Gastrocnemius medialis (tissue), 4 donors: ENCODE measurements at regions not wholly inside any gene's neighbourhood (a gene's known extent, or its start where the extent isn't known, plus 50 kb on each side); places are given as distances from the start of the nearest gene placed in this dataset.

ENCODE experiments used
- CTCF ChIP-seq, 5 experiments: fragments of 450-650 bp in 3 of 5; fragments of 200-600 bp in 2 of 5; sonication (generic) in 2 of 5; IDR thresholded peaks in 4 of 5; conservative IDR thresholded peaks in 1 of 5; 1 replicate in 4 of 5; 2 replicates in 1 of 5; pipeline ENCODE4 v1.5.1; 2016 to 2019; ENCODE audit warnings: antibody characterized with exemption in 5 of 5, mild to moderate bottlenecking in 3 of 5, moderate library complexity in 3 of 5
- POLR2A ChIP-seq, 2 donors: fragments of 450-650 bp; IDR thresholded peaks; one replicate each; pipeline ENCODE4 v1.6.1; 2017; ENCODE audit warnings: antibody characterized with exemption in 2 of 2, mild to moderate bottlenecking in 2 of 2, moderate library complexity in 2 of 2

- no peak for TF ChIP-seq POLR2A (IDR thresholded peaks at IDR 0.05)
- no peak for TF ChIP-seq CTCF (IDR thresholded peaks at IDR 0.05 in 4 of 5, conservative IDR thresholded peaks at IDR 0.05 in 1 of 5)
Measured at GRCh38 chr2:105576050-105576439, 168.7 kb upstream of the NCK2 start.
